ENCODE measurements at regions not wholly inside any gene's neighbourhood (a gene's known extent, or its start where the extent isn't known, plus 50 kb on each side); places are given as distances from the start of the nearest gene placed in this dataset.

DNA sequence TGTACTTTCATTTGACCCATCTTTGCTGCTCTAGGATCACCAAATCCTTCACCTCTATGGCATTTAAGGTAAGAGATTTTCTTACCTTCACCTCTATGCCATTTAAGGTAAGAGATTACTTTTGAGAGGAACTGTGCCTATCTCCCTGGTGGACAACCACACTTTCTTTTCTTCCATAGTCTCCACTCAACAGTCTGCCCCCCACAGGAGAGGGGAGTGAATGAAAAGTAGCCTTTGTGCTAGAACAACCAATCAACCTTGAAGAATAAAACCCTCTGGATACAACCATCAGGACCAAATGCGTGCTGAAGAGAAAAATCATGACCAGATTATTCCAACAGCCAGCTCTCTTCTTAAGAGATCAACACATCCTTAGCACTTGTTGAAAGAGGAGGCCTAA lies 258.6 kb upstream of the TMPO start:
- Histone ChIP-seq H3K4me3 (replicated peaks; ENCODE audit: low read depth, low read length) (no peak overlapping the region), H3K36me3 (ENCODE audit: control insufficient read depth, insufficient read depth, low read length) (no peaks in the 10 kb centered on the region), H3K27me3 (replicated peaks; ENCODE audit: control insufficient read depth, insufficient read depth, low read length) (no peaks in the 10 kb centered on the region; the same call in none of the 2 replicates)
- no peak for TF ChIP-seq CTCF (IDR thresholded peaks at IDR 0.05; ENCODE audit: insufficient read depth, low read length, poor library complexity, severe bottlenecking)
- no peak for DNase-seq (ENCODE audit: extremely low read depth, insufficient read length)

GRCh38 chr12:98259693-98260092 lies 255.7 kb upstream of the TMPO start:
- Histone ChIP-seq H3K4me3 (replicated peaks; ENCODE audit: low read depth, low read length) (no peak overlapping the region), H3K36me3 (ENCODE audit: control insufficient read depth, insufficient read depth, low read length) (no peaks in the 10 kb centered on the region), H3K27me3 (replicated peaks; ENCODE audit: control insufficient read depth, insufficient read depth, low read length) (peaks cover 2% of the 10 kb centered on the region)
- no peak for DNase-seq (ENCODE audit: extremely low read depth, insufficient read length)
- TF ChIP-seq CTCF (IDR thresholded peaks at IDR 0.05; ENCODE audit: insufficient read depth, low read length, poor library complexity, severe bottlenecking), result no peak

GRCh38 chr12:98260276-98260675 lies 255.1 kb upstream of the TMPO start:
- H3K27me3 ChIP-seq (replicated peaks; ENCODE audit: control insufficient read depth, insufficient read depth, low read length), result peaks cover 2% of the 10 kb centered on the region

GRCh38 chr12:98262902-98263301 lies 252.5 kb upstream of the TMPO start:
- H3K27me3 ChIP-seq (replicated peaks; ENCODE audit: control insufficient read depth, insufficient read depth, low read length), result peaks cover 2% of the 10 kb centered on the region; the same call in 1 of the 2 replicates
- TF ChIP-seq CTCF (IDR thresholded peaks at IDR 0.05; ENCODE audit: insufficient read depth, low read length, poor library complexity, severe bottlenecking), result no peak
- no peak for DNase-seq (ENCODE audit: extremely low read depth, insufficient read length)

More at GRCh38 chr12:98260276-98260675, 255.1 kb upstream of the TMPO start:
- no peak overlapping the region for H3K4me3 ChIP-seq (replicated peaks; ENCODE audit: low read depth, low read length)
- DNase-seq (ENCODE audit: extremely low read depth, insufficient read length), result no peak
- no peak for TF ChIP-seq CTCF (IDR thresholded peaks at IDR 0.05; ENCODE audit: insufficient read depth, low read length, poor library complexity, severe bottlenecking)
- H3K36me3 ChIP-seq (ENCODE audit: control insufficient read depth, insufficient read depth, low read length), result no peaks in the 10 kb centered on the region

GRCh38 chr12:98274430-98275130 lies 240.8 kb upstream of the TMPO start:
- peak; percentile 74 for DNase-seq (ENCODE audit: extremely low read depth, insufficient read length)
- H3K27me3 ChIP-seq (replicated peaks; ENCODE audit: control insufficient read depth, insufficient read depth, low read length), result no peaks in the 10 kb centered on the region; the same call in 1 of the 2 replicates
- no peak overlapping the region for H3K4me3 ChIP-seq (replicated peaks; ENCODE audit: low read depth, low read length)
- TF ChIP-seq CTCF (IDR thresholded peaks at IDR 0.05; ENCODE audit: insufficient read depth, low read length, poor library complexity, severe bottlenecking), result no peak
- H3K36me3 ChIP-seq (ENCODE audit: control insufficient read depth, insufficient read depth, low read length), result no peaks in the 10 kb centered on the region

More at GRCh38 chr12:98262902-98263301, 252.5 kb upstream of the TMPO start:
- H3K36me3 ChIP-seq (ENCODE audit: control insufficient read depth, insufficient read depth, low read length), result no peaks in the 10 kb centered on the region
- no peak overlapping the region for H3K4me3 ChIP-seq (replicated peaks; ENCODE audit: low read depth, low read length)
